ENCODE measurements at regions not wholly inside any gene's neighbourhood (a gene's known extent, or its start where the extent isn't known, plus 50 kb on each side); places are given as distances from the start of the nearest gene placed in this dataset.

DNA sequence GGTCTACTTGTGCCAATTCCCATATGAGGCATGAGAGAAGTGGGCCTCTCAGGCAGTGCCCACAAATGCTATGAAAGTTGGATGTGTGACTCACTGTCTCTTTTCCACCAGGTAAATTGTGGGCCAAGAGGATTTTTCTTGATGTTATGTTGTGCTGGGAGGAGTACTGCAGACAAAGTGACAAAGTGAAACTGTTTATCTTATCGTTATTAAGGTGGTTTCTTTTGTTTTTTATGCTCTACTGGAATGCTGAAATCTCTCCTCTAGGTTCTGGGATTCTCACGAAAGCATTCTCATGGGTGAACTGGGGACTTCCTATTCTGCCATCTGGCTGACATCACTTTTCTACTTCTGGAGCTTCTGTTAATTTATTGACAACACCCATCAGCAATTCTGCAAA, 919.6 kb upstream of the EPHA6 start:
- no peak overlapping the region for H3K27ac Mint-ChIP-seq
- ATAC-seq (ENCODE audit: low read depth) (no peak), DNase-seq (ENCODE audit: low spot score in 2 of 2) (no peak)
- no peak overlapping the region for H3K4me3 Mint-ChIP-seq
- peaks cover 6% of the 10 kb centered on the region for H3K9me3 Mint-ChIP-seq
- no peaks in the 10 kb centered on the region for H3K4me1 Mint-ChIP-seq
- no peaks in the 10 kb centered on the region for H3K36me3 Mint-ChIP-seq
- no peaks in the 10 kb centered on the region for H3K27me3 Mint-ChIP-seq

DNA sequence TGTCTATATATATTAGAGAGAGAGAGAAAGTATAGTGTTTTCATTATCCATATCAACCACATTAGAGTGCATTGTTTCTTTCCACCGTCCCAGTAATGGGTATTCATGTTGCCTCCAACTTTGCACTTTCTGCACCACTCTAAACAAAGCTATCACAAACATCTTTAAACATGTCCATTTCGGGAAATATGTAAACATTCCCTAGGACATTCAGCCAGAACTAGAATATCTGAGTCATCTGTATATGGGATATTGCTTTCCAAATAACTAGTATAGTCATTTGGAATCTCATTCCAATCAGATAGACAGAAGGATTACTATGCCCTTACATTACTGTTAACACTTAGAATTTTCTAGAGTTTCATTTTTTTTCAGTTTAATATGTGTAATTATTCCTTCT, 914.9 kb upstream of the EPHA6 start:
- H3K4me3 Mint-ChIP-seq = no peak overlapping the region
- H3K4me1 Mint-ChIP-seq = no peaks in the 10 kb centered on the region
- H3K27ac Mint-ChIP-seq = no peak overlapping the region
- H3K36me3 Mint-ChIP-seq = no peaks in the 10 kb centered on the region
- H3K27me3 Mint-ChIP-seq = no peaks in the 10 kb centered on the region
- ATAC-seq (ENCODE audit: low read depth) (no peak), DNase-seq (ENCODE audit: low spot score in 2 of 2) (no peak)
- peaks cover 2% of the 10 kb centered on the region for H3K9me3 Mint-ChIP-seq

- DNase-seq (ENCODE audit: low spot score in 2 of 2) = no peak
- no peak overlapping the region for H3K4me3 Mint-ChIP-seq
- ATAC-seq (ENCODE audit: low read depth) = no peak
- H3K27ac Mint-ChIP-seq = no peak overlapping the region
- no peaks in the 10 kb centered on the region for H3K27me3 Mint-ChIP-seq
- H3K36me3 Mint-ChIP-seq = no peaks in the 10 kb centered on the region
- peaks cover 2% of the 10 kb centered on the region for H3K9me3 Mint-ChIP-seq
- H3K4me1 Mint-ChIP-seq = no peaks in the 10 kb centered on the region
Measured at GRCh38 chr3:95899911-95900310, 914.5 kb upstream of the EPHA6 start.

DNA sequence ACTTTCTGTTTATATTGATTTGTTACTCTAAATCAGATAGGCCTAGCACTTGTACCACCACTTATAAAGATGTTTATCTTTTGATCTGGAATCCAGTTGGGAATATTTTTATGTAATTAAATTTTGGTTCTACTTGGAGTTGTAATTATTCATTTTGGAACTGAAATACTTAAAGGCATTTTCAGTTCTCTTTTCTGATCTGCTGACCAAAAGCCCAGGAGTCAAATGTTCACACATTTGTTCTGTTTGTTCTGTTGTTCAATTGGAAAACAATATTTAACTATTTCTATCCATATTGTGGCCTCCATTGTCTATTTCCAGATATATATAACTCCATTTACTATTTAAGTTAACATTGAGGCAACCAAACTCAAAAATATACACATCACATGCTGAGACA, 912.4 kb upstream of the EPHA6 start:
- H3K4me3 Mint-ChIP-seq = no peak overlapping the region
- peaks cover 2% of the 10 kb centered on the region for H3K9me3 Mint-ChIP-seq
- H3K27me3 Mint-ChIP-seq = no peaks in the 10 kb centered on the region
- H3K4me1 Mint-ChIP-seq = no peaks in the 10 kb centered on the region
- no peak for DNase-seq (ENCODE audit: low spot score in 2 of 2)
- no peak overlapping the region for H3K27ac Mint-ChIP-seq
- no peak for ATAC-seq (ENCODE audit: low read depth)
- no peaks in the 10 kb centered on the region for H3K36me3 Mint-ChIP-seq

GRCh38 chr3:95905182-95905581, 909.2 kb upstream of the EPHA6 start:
- Mint-ChIP-seq H3K27me3 (no peaks in the 10 kb centered on the region), H3K36me3 (no peaks in the 10 kb centered on the region), H3K4me3 (no peak overlapping the region), H3K4me1 (no peaks in the 10 kb centered on the region), H3K27ac (no peak overlapping the region), H3K9me3 (no peaks in the 10 kb centered on the region)
- DNase-seq (ENCODE audit: low spot score in 2 of 2) (no peak), ATAC-seq (ENCODE audit: low read depth) (no peak)

DNA sequence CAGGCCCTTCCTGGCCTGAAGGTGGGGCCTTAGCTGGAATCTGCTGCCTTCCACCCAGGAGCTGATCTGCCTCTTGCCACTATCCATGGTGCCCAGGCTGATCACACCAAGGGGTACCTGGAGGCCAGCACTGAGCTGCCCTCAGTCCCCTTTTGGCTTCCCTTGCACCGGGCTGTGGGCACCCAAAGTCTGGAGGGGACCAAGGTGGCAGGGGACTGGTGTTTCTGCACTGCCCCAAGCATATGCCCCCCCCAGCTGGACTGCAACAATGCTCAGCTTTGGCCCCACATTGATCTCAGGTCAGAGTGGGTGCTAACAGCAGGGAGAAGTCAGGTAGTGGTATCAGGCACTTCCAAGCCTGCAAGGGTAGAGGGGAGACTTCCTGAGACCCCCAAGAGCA, 902.6 kb upstream of the EPHA6 start:
- ATAC-seq (ENCODE audit: low read depth) (no peak), DNase-seq (ENCODE audit: low spot score in 2 of 2) (no peak)
- no peaks in the 10 kb centered on the region for H3K27me3 Mint-ChIP-seq
- H3K9me3 Mint-ChIP-seq = no peaks in the 10 kb centered on the region
- no peaks in the 10 kb centered on the region for H3K4me1 Mint-ChIP-seq
- H3K36me3 Mint-ChIP-seq = no peaks in the 10 kb centered on the region
- H3K27ac Mint-ChIP-seq = no peak overlapping the region
- no peak overlapping the region for H3K4me3 Mint-ChIP-seq

DNA sequence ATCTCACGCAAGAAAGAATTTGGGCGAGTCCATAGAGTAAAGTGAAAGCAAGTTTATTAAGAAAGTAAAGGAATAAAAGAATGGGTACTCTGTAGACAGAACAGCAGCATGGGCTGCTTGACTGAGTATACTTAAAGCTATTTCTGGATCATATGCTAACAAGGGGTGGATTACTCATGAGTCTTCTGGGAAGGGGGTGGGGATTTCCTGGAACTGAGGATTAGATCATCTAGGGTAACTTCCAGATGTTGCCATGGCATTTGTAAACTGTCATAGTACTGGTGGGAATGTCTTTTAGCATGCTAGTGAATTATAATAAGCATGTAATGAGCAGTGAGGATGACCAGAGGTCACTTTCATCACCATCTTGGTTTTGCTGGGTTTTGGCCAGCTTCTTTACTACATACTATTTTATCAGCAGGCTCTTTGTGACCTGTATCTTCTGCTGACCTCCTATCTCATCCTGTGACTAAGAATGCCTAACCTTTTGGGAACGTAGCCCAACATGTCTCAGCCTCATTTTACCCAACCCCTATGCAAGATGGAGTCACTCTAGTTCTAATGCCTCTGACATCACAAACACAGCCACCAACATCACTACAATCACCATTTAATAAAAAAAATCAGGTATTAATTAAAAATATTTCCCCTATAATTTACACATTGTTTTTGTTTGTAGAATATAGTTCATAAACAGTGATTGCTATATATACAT, 890.7 kb upstream of the EPHA6 start:
- Mint-ChIP-seq H3K9me3 (peaks cover 4% of the 10 kb centered on the region), H3K27me3 (no peaks in the 10 kb centered on the region), H3K4me1 (no peaks in the 10 kb centered on the region), H3K36me3 (no peaks in the 10 kb centered on the region), H3K4me3 (no peak overlapping the region), H3K27ac (no peak overlapping the region)
- ATAC-seq (ENCODE audit: low read depth) (no peak), DNase-seq (ENCODE audit: low spot score in 2 of 2) (no peak)

GRCh38 chr3:95926904-95927501, 887.4 kb upstream of the EPHA6 start:
- DNase-seq (ENCODE audit: low spot score in 2 of 2) = no peak
- no peaks in the 10 kb centered on the region for H3K27me3 Mint-ChIP-seq
- no peak overlapping the region for H3K4me3 Mint-ChIP-seq
- H3K36me3 Mint-ChIP-seq = no peaks in the 10 kb centered on the region
- H3K9me3 Mint-ChIP-seq = peaks cover 4% of the 10 kb centered on the region
- H3K4me1 Mint-ChIP-seq = no peaks in the 10 kb centered on the region
- no peak overlapping the region for H3K27ac Mint-ChIP-seq
- no peak for ATAC-seq (ENCODE audit: low read depth)

GRCh38 chr3:95934181-95934580, 880.2 kb upstream of the EPHA6 start:
- no peaks in the 10 kb centered on the region for H3K27me3 Mint-ChIP-seq
- H3K4me1 Mint-ChIP-seq = no peaks in the 10 kb centered on the region
- H3K36me3 Mint-ChIP-seq = no peaks in the 10 kb centered on the region
- peaks cover 4% of the 10 kb centered on the region for H3K9me3 Mint-ChIP-seq
- H3K4me3 Mint-ChIP-seq = no peak overlapping the region
- no peak for ATAC-seq (ENCODE audit: low read depth)
- DNase-seq (ENCODE audit: low spot score in 2 of 2) = no peak
- no peak overlapping the region for H3K27ac Mint-ChIP-seq

DNA sequence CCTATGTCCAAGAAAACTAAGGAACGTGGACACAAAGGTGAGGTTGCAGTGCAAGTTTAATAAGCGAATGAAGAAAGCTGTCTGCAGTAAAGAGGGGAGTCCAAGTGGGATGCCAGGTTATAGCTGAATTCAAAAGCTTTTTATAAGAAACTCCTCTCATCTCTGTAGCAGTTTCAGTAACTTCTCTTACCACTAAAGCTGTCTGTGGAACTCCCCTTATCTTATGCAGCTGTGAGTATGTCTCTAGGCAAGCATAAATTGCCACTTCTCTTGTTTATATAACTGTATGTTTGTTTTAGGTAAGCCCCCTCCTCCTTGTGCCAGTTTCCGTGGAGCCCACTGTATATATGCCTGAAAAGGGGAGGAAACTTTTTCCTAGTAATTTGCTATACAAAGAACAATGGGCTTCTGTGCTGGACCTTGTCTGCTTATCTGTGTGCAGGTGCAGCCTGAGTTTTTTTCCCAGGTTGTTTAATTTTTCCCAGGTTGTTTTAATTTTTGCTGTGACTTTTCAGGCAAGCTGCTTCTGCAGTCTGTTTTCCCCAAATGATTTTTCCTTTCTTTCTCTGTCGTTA, 875.1 kb upstream of the EPHA6 start:
- H3K4me1 Mint-ChIP-seq = no peaks in the 10 kb centered on the region
- no peak for ATAC-seq (ENCODE audit: low read depth)

DNA sequence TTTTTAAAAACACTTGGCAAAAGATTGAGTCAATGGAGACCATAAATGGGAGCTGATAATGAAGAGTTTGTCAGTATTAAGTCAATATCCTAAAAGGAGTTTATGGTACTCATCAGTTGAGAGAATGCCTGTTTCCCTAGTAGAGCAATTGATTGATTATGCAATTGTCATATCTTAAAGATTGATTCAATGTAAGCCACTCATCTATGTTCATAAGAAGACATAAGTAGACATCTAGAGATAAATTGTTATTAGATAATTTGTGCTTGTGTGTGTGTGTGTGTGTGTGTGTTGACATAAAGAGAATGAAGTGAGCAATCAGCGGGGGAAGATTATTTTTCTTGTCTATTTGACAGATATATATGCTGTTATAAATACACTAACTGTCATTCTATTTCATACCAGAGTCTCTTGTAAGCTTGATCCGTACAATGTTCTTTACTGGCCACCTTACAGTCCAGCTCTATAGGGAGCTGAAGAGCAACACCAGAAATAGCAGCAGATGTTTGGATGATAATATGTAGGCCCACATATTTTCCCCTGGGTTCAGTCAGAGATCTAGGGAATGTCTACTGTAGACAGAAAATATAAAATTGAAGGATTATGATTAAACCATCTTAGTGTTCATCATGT, 848.6 kb upstream of the EPHA6 start:
- ATAC-seq (ENCODE audit: low read depth) = no peak
- Mint-ChIP-seq H3K27me3 (no peaks in the 10 kb centered on the region), H3K36me3 (no peaks in the 10 kb centered on the region), H3K4me3 (no peak overlapping the region), H3K27ac (no peak overlapping the region), H3K9me3 (peaks cover 2% of the 10 kb centered on the region), H3K4me1 (no peaks in the 10 kb centered on the region)
- no peak for DNase-seq (ENCODE audit: low spot score in 2 of 2)

More for the DNA sequence above, 875.1 kb upstream of the EPHA6 start:
- H3K27ac Mint-ChIP-seq = no peak overlapping the region
- H3K4me3 Mint-ChIP-seq = no peak overlapping the region
- peaks cover 9% of the 10 kb centered on the region for H3K9me3 Mint-ChIP-seq
- DNase-seq (ENCODE audit: low spot score in 2 of 2) = no peak
- no peaks in the 10 kb centered on the region for H3K36me3 Mint-ChIP-seq
- H3K27me3 Mint-ChIP-seq = no peaks in the 10 kb centered on the region

DNA sequence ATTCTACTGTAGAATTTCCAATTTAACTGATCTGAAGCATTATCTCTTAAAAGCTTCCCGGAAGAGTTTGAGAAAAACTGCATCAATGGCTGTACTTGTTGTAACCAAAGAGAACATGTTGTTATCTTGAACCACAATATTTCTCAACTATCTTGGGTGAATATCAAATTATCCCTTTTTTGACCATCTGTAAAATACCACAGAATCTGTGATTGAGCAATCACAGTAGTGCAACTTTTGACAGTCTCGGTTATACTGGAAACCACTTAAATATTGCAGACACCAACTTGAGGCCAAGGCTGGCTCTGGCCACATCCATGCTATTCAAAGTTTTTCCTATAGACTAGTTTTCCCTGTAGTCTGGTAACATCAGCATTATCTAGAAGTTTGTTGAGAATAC, 842.8 kb upstream of the EPHA6 start:
- ATAC-seq (ENCODE audit: low read depth) (no peak), DNase-seq (ENCODE audit: low spot score in 2 of 2) (no peak)
- Mint-ChIP-seq H3K27ac (no peak overlapping the region), H3K4me3 (no peak overlapping the region), H3K27me3 (no peaks in the 10 kb centered on the region), H3K4me1 (no peaks in the 10 kb centered on the region), H3K9me3 (peaks cover 2% of the 10 kb centered on the region), H3K36me3 (no peaks in the 10 kb centered on the region)

GRCh38 chr3:95994338-95994737, 820.1 kb upstream of the EPHA6 start:
- Mint-ChIP-seq H3K27me3 (no peaks in the 10 kb centered on the region), H3K27ac (no peak overlapping the region), H3K4me1 (no peaks in the 10 kb centered on the region), H3K4me3 (no peak overlapping the region), H3K36me3 (no peaks in the 10 kb centered on the region), H3K9me3 (peaks cover 7% of the 10 kb centered on the region)
- DNase-seq (ENCODE audit: low spot score in 2 of 2) = no peak
- no peak for ATAC-seq (ENCODE audit: low read depth)

DNA sequence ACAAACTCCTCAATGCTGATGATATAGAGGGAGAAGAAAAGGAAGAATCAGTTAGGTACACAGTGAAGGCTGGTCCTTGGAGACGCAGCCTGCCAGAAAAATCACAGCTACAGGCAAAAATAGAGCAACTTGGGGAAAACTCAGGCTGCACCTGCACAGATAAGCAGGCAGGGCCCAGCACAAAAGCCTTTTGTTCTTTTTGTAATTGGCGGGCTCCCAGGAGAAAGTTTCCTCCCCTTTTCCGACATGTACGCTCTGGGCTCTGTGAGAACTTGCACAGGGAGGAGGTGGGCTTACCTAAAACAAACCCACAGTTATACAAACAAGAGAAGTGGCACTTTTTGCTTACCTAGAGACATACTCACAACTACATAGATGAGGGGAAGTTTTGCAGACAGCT, 813.4 kb upstream of the EPHA6 start:
- ATAC-seq (ENCODE audit: low read depth) = no peak

More for the DNA sequence above, 813.4 kb upstream of the EPHA6 start:
- H3K9me3 Mint-ChIP-seq = peaks cover 7% of the 10 kb centered on the region
- no peak overlapping the region for H3K4me3 Mint-ChIP-seq
- no peak for DNase-seq (ENCODE audit: low spot score in 2 of 2)
- no peaks in the 10 kb centered on the region for H3K36me3 Mint-ChIP-seq
- H3K4me1 Mint-ChIP-seq = no peaks in the 10 kb centered on the region
- no peak overlapping the region for H3K27ac Mint-ChIP-seq
- no peaks in the 10 kb centered on the region for H3K27me3 Mint-ChIP-seq
